HG02759 (cell line): ENCODE measurements at regions not wholly inside any gene's neighbourhood (a gene's known extent, or its start where the extent isn't known, plus 50 kb on each side); places are given as distances from the start of the nearest gene placed in this dataset.

ENCODE experiments used
- ATAC-seq: cut with Tn5 transposase; IDR thresholded peaks from one replicate; pipeline ENCODE4 v1.9.1; 2021; ENCODE audit warnings: mild to moderate bottlenecking, moderate library complexity; ENCODE audit not compliant: unreplicated experiment

DNA sequence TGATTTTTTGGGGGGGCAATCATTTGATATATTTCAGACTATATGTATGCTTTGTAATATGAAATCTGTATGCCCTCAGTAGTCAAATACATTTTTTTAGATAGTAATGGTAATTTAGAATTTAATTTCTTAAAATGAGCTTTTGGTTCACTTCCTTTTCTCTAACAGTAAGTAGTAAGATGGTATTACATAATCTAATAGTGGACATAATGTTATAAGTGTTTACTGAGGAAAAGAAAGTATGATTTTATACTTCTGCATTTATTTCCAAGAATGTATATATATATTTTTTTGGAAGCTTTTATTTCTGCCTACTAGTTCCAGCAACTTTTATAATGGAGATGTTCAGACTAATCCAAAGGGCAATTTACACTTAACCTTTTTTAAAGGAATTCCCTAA, 1450.7 kb upstream of the TENM3 start:
- no peak for ATAC-seq

- ATAC-seq = no peak
These were observed 1448.9 kb upstream of the TENM3 start for GRCh38 chr4:180794333-180794732.

DNA sequence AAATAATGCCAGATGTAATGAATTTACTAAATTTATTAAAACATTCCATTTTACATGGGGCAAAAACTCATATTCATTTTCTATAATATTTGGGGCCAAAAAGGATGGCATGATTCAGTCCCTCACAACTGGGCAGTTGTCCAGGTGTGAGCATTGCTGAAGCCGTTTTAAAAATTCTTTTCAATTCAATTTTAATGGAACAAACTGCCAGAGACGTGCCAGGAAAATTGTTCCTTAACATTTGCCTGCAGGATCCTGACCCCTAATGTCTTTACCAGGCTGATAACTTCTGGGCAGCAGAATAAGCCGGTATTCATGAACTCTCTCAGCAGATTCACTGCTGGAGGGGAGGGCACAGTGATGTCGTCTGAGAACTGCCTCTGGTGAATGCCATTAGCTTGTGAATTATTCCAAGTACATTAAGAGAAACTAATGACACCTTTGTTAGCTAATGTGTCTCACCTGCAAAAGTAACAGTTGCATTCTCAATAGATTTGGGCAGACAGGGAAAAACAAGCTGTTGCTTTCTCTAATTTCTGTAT, 1445.1 kb upstream of the TENM3 start:
- ATAC-seq = no peak

- ATAC-seq = no peak
These were observed 1443.4 kb upstream of the TENM3 start for GRCh38 chr4:180799798-180800197.

GRCh38 chr4:180805101-180805500, 1438.1 kb upstream of the TENM3 start:
- ATAC-seq = no peak

GRCh38 chr4:180808862-180809261, 1434.3 kb upstream of the TENM3 start:
- ATAC-seq = no peak

DNA sequence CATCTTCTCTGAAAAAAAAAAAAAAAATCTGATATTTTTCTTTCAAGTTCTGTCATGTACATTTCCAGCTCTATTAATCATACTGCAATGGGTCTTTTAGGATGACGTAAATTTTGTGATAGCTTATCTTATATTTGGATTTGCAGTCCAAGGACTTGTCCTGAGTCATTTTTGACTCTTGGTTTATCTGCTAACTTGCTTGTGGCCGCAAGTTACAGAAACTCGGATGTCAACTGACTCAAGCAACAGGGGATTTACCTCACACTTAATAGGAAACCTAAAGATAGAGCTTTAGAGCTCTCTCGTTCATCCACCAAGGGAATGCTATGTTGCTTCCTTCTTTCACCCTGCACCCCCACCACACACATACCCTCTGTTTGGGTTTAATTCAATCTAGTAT, 1433.8 kb upstream of the TENM3 start:
- no peak for ATAC-seq

DNA sequence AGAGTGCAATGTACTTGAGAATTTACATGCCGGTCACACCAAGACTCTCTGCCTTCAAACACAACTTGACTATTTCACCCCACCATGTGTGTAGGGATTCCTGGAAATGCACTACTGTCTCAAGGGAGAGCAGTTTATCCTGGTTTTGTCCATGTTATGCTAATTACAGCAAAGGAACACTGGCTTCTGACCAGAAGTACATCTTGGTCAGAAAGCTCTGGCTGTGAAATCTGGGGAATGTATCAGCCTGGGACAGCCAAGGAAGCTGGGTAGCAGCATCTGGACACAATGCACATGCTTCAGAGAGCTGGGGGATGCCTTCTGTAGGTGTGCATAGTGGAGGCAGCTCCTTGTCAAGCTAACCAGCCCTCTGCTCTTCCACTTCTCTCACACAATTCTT, 1432.6 kb upstream of the TENM3 start:
- ATAC-seq = no peak

GRCh38 chr4:180811556-180811955, 1431.6 kb upstream of the TENM3 start:
- ATAC-seq = no peak

GRCh38 chr4:180812783-180813182, 1430.4 kb upstream of the TENM3 start:
- ATAC-seq = no peak

GRCh38 chr4:180814875-180815417, 1428.3 kb upstream of the TENM3 start:
- no peak for ATAC-seq

DNA sequence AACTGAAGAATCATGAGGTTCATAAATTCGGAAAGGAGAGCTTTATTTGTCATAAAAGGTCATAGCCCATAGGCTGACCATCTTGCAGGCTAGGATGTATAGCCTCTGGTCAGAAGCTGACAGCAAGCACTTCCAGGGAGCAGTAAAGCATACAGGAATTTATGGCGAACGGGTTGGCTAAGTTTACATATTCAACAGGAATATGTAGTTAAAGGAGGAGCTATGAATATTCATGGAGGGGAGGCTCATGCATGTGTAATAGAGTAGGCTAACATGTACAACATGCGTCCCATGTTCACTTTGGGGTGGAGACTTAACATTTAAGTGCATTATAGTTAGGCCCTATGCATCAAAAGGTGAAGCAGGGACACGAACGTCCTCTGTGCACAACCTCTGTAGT, 1425.7 kb upstream of the TENM3 start:
- no peak for ATAC-seq

GRCh38 chr4:180823108-180823507, 1420.1 kb upstream of the TENM3 start:
- ATAC-seq = no peak

- ATAC-seq = no peak
These were observed 1415.8 kb upstream of the TENM3 start for GRCh38 chr4:180827232-180828009.

DNA sequence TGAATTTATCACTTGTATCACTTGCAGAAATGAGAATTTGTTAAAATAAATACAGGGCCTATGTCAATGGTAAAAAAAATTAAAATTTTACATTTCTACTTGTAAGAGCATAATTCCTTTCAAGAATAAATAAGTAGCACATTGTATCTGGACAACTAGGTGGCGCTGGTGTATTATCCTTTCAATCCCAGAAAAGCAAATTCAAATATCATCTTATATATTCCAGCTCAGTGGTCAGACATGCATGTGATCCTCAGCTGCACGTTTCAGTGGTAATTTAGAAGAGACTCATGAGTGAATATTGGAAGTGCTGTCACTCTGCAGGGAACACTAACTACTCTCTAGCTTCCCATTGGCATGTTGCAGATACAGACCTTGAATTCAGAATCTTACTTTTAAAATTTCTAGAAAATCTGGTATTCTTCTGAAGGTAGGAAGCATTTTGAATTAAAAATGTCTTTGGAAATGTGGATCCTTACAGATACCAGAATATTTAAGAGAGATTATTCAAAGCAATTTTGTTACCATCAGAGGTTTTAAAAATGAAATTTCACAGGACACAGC, 1414.7 kb upstream of the TENM3 start:
- ATAC-seq = no peak

- no peak for ATAC-seq
These were observed 1411.1 kb upstream of the TENM3 start for GRCh38 chr4:180832073-180832472.

GRCh38 chr4:180840142-180840541, 1403.1 kb upstream of the TENM3 start:
- no peak for ATAC-seq

DNA sequence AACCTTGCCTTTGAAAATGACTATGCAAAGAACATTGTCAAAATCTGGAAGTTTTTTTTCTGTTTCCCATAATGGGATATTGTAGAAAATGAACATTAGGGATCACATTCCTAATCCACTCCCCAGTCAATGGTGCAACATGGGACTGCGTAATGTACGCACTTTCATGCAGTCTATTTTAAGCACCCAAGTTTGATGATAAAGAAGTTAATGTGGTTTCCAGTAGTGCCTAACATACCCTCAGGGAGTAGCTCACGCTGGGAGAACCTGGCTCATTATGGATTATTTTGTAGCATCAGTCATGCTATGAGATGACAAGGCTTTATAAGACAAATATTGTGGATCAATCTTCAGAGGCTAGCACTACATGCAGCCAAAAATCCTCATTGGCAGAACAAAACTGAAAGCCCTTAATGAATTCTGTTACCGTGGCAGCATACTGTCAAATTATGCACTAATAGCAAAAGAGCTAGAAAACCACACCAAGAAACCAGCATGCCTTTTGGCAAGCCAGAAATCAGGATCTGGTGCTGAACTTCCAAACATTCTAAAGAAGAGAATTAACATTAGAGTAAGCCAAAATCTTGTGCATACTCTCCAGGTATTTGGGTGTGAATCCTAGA, 1392.8 kb upstream of the TENM3 start:
- no peak for ATAC-seq

GRCh38 chr4:180852738-180853137, 1390.5 kb upstream of the TENM3 start:
- ATAC-seq = no peak

DNA sequence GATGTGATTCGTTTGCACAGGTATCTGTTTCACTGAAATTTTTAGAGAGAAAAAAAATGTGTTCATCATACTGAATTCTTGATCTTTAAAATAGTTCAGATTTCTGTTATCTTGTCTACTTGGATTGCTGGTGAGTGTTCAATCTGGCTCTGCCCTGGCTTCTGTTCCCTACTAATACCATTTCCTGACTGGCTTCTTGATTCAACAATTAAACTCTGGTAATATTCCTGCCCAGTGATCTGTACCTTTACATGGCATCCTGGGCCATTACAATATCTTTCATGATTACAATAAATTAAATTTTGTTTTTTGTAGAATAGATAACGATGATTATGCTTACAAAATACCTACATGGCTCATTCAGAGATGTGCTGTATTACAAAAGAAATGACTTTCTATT, 1388.0 kb upstream of the TENM3 start:
- ATAC-seq = no peak

DNA sequence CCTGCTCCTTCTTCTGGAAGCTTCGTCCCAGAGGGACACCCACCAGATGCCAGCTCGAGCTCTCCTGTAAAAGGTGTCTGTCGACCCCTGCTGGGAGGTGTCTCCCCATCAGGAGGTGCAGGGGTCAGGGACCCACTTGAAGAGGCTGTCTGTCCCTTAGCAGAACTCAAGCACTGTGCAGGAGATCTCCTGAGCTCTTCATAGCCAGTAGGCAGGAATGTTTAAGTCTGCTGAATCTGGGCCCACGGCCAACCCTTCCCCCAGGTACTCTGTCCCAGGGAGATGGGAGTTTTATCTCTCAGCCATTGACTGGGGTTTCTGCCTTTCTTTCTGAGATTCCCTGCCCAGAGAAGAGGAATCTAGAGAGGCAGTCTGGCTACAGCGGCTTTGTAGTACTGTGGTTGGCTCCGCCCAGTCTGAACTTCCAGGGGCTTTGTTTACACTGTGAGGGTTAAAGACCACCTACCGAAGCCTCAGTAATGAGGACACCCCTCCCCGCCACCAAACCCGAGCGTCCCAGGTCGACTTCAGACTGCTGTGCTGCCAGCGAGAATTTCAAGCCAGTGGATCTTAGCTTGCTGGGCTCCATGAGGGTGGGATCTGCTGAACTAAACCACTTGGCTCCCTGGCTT, 1383.0 kb upstream of the TENM3 start:
- no peak for ATAC-seq
